H54 (cell line): ENCODE measurements at regions not wholly inside any gene's neighbourhood (a gene's known extent, or its start where the extent isn't known, plus 50 kb on each side); places are given as distances from the start of the nearest gene placed in this dataset.

Experiments used
- DNase-seq: peaks from one replicate; pipeline ENCODE4 v3.0.0; 2011; ENCODE audit warnings: low spot score, mixed read lengths; ENCODE audit not compliant: insufficient read length
- FAIRE-seq: peaks from 3 replicates; lab custom pipeline; 2011; peaks lifted over from hg19 to GRCh38; lab: Jason Lieb, UNC
- POLR2A ChIP-seq: IDR thresholded peaks from 2 replicates; pipeline ENCODE4 v1.6.1; 2011; ENCODE audit warnings: low read depth, mild to moderate bottlenecking, low read length

DNA sequence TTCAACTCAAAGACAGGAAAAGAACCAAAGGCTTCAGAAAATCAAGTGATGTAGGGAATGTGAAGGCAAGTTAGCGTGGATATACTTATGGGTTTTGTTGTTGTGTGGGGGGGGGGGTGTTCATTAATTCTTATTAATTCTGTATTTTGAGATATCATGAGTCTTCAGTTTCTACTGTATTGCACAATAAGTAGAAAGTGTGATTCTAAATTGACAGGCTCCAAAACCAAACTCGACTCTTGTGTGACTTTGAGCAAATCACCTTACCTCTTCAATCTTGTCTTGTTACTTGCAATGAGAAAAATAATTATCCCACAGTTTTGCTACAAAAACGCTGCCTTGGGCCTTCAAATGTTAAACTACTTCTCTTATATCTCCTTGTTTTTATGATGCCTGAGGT is 453.9 kb upstream of the GOT2 start:
- FAIRE-seq: no peak
- no peak for DNase-seq
- no peak for TF ChIP-seq POLR2A

DNA sequence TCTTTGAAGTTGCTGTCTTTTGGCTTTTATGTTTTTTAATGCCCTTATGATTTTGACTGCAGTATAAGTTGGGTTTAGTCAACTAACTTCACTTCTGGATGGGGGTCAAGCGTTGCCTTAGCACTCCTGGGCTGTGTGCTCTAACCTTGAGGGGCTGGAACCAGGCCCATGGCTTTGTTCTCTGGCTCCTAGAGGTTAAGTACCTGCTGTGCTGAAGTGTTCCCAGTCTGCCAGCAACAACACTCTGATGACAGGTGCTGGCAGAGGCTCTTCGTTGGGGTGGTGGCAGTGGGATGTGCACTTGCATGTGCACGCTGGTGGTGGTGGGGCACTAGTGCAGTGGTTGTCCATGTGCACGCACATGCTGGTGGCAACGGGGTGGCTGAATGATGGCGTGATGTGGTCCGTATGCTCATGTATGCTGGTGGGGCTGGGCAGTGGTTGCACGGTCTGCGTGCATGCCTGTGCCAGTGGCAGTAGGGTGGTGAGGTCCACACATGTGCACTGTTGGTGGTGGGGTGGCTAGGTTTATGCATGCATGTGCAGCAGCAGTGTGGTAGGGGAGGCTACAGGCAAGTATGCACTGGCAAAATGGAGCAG is 447.8 kb upstream of the GOT2 start:
- no peak for FAIRE-seq
- no peak for TF ChIP-seq POLR2A
- no peak for DNase-seq

DNA sequence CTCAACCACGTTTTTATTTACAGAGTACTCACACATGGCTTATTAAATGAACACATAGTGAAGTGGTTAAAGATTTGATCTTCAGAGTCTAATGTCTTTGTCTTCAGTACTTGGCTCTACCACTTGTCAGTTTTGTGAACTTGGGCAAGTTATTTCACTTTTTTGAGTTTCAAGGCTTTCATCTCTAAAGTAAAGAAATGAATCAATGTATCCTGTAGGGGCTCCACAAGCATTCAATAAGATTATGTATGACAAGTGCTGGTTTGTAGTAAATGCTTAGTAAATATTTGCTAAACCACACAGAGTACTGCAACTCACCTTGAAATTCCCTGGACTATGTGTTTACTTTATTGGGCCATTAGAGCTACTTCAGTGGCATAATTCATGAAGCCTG is 446.0 kb upstream of the GOT2 start:
- no peak for DNase-seq
- no peak for TF ChIP-seq POLR2A
- FAIRE-seq: no peak

DNA sequence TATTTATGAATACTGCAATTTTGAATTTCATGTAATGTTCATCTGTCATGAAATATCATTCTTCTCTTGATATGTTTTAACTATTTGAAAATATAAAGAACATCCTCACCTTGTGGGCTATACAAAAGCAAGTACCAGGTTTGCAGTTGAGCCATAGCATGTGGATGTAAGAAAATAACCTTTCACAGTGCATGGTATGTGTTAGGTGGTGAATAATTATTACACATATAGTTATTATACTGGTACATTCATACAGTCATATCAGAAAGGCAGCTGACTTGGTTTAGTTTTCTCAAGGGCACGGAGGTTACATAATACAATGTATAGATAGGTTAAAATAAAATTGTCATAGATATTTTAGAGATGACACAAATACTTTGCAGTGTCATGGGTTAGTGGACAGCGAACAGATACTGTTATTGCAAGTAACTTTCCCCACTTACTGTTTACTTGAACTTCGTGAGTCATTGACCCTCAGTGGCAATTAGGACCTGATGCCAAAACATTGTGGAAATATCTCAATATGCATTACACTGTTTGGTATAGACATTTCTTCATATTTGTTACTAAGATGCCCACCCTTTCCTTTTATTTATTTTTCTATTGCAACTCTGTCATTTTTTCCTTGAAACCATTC is 445.4 kb upstream of the GOT2 start:
- TF ChIP-seq POLR2A: no peak
- FAIRE-seq: no peak
- DNase-seq: no peak

DNA sequence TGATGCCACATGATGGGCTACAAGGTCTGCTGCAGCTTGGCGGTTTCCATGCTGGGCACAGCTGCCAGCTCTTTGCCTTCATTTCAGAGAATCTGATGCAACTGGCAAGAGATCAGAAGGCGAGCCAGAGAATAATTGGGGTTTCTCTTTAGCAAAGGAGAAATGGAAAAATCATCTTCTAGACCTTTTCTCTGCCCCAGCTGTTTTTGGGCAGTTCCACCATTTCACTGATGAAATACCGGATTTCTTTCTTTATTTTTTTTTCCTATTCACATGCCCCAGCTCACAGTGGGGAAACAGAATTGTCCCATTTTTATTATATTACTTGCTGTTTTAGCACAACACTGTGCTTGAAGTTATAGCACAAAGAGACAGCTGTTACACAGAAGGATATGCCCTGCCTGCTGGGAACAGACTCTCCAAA is 439.3 kb upstream of the GOT2 start:
- DNase-seq: no peak
- no peak for FAIRE-seq
- TF ChIP-seq POLR2A: no peak

DNA sequence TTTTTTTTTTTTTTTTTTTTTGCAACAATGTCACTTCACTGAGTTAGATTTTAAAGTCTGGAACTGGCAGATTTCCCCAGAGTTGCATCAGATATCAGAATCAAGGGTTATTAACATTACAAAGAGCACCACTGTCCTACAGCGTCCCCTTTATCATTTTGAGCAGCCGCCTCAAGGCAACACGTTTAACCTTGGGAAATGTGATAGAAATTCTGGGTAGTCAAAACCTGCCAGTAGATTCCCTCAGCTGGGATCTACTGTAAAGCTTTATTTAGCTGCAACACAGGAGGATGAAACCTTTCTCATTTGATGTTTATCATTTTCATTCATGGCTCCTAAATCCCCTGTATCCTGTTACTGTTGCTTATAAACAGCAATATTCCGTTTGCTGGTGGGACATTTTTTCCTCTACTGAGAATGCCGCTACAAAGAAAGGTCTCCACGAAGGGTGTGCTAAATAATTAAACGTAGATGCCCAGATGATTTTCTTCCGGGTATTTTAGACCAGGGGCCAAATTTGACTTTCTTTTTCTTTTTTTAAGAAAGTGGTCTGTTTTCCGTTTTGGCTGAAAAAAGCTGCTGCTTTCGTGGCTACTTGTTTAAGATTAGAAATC is 436.1 kb upstream of the GOT2 start:
- TF ChIP-seq POLR2A: no peak
- FAIRE-seq (no peak), DNase-seq (no peak)

DNA sequence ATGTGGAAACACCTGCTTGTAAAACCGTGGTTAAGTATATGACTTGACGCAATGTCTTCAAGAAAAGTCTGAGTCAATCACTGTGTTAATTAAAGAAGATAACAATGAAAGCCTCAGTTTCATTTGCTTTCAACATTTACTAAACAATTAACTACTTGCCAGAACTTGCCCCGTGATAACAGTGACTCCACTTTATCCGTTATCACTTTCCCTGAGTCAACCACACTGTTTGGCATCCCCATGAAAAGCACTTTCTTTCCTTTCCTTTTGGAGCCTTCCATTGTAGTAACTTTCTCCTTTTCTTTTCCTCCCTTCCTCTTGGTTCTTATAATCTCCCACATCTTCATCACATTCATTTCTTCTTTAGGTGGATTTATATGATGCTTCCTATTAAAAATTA is 435.1 kb upstream of the GOT2 start:
- DNase-seq (no peak), FAIRE-seq (no peak)
- no peak for TF ChIP-seq POLR2A

DNA sequence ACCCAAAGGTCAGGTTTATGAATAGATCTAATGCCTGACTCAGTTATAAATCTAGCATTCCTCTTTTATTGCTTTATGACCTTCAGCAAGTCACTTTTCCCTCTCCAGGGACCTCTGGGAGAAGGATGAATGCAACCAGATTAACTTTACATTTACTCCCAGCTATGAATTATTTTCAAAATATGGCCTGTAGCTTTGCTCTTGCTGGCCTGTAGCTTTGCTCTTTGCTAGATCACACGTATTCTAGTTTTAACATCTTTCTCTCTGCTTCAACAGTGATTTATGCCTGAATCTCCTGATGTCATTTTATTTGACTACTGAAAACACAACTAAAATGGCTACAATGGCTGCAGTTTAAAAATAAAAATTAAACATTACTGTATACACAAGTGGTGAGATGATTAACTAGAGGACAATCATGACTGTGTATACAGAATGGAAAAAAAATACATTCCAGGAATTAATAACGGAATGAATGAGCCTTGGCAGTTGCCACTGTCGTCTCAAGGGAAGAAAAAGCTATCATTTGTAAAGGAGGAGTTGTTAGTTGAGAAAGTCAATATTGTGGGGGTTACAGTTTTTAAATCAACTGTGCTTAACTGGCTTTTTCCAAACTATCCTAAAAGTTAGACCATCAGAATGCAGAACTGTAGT is 434.5 kb upstream of the GOT2 start:
- no peak for TF ChIP-seq POLR2A
- DNase-seq (no peak), FAIRE-seq (no peak)

DNA sequence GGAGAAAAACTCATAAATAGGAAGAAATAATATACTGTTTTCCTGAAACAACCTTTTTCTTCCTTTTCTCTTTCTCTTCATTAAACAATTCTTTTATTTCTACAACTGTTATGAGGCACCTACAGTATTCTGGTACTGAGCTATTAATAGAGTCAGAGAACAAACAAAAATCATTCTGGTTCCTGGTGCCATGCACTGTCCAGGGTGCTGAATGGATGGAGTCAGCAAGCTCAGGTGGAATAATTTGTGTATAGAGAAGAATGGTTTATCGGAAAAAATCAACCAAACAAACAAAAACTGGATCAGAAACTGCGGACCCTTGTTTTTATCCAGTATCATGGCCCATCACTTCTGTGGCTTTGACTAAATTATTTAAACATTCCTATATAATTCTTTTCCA is 430.3 kb upstream of the GOT2 start:
- TF ChIP-seq POLR2A: no peak
- no peak for FAIRE-seq
- no peak for DNase-seq

DNA sequence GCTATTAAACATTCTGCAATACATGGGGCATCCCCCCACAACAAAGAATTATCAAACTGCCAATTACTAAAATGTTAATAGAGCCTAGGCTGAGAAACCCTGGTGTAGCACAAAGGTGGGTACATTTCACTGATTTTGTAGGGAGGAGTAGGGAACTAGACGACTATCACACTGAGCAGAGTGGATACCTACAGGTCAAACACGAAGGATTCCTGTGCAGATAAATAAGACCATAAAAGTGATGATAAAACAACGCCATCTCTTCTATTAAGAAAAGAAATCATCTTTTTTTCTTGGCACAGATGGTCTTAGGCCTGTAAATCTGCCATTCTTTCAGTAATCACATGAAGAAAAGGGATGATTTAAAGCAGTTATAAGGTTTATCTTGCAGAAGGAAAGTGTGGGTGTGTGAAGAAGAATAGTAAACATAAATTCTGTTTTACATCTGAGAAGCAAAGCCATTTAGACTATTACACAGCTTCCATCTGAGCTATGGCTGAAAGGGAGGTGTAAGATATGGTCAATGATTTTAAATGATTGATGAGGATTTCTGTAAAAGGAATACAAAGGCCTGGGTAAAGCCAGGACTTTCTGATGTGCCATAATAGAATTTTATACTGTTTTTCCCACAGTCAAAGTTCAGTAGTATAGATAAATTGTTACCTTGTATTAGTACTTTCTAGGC is 429.4 kb upstream of the GOT2 start:
- TF ChIP-seq POLR2A: no peak
- no peak for FAIRE-seq

DNA sequence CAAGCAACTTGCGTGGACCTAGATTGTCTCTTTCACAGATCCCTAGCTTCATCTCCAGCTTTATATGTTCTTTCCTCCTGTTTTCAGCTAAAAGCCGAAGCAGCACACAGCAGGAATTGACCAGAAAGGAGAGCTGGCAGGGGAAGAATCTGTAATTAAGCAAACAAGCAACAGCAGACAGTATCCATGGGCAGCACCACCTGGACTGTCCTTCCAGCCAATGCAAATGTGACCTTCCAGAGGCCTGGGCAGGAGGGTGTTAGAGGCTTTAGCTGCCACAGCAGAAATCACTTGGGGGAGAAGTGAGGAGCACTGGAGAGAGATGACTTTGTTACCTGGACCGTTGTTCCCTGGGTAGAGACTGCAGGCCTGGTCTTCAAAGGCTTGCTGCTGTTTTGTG is 427.6 kb upstream of the GOT2 start:
- FAIRE-seq (no peak), DNase-seq (no peak)
- TF ChIP-seq POLR2A: no peak

More for the DNA sequence above, 429.4 kb upstream of the GOT2 start:
- DNase-seq: no peak

DNA sequence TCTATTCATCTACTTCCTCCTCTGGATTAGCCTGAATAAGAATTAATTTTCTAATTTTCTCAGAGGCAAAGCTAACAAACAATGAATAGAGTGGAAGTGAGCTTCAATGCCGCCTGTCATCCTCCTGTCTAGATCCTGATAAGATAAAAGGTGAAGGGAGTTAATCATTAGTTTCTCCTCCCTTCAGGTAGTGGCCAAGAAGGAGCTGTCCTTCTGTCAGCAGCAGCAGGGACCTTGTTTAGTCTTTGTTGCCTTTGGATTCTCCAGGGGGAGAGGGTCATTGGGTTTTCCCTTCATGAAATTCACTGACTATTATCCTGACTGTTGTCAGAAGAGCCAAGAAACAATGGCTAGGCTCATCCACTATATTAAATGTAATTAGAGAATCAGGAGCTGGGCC is 420.2 kb upstream of the GOT2 start:
- no peak for FAIRE-seq
- no peak for DNase-seq
- TF ChIP-seq POLR2A: no peak

DNA sequence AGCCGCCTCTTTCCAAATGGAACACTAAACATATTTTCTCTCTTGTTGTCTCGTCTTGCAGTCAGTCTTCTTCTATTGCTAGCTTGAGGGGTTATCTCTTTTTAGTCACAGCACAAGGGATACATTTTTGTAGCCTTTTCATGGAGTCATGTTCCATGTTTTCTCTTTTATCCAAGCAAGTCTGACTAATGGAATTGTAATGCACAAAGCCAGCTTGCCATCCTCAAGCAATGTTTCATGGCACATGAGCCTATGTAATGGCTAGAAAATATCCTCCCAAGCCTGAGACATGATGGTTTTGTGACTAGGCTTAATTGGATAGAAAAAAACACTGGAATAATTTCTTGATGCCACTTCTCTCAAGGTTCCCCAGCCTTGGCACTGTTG is 414.6 kb upstream of the GOT2 start:
- no peak for TF ChIP-seq POLR2A
- no peak for DNase-seq
- no peak for FAIRE-seq
